Fibroblast of villous mesenchyme (primary cell): ENCODE measurements at regions not wholly inside any gene's neighbourhood (a gene's known extent, or its start where the extent isn't known, plus 50 kb on each side); places are given as distances from the start of the nearest gene placed in this dataset.
A peak's percentile ranks its signal among the peaks of the same experiment; 100 is the strongest.

Experiments
- DNase-seq: peaks from one replicate; pipeline ENCODE4 v3.0.0-alpha.2; 2010; ENCODE audit warnings: low read depth
- H3K4me3 ChIP-seq: 2 replicates; pipeline ENCODE4 v1.5.1; 2011; ENCODE audit warnings: low read depth, mild to moderate bottlenecking, low read length
- TF ChIP-seq, protein P1 (sequence below): IDR thresholded peaks from 2 replicates; pipeline ENCODE4 v1.5.1; 2012; ENCODE audit warnings: low read depth, mild to moderate bottlenecking, low read length; ENCODE audit not compliant: insufficient read depth

DNA sequence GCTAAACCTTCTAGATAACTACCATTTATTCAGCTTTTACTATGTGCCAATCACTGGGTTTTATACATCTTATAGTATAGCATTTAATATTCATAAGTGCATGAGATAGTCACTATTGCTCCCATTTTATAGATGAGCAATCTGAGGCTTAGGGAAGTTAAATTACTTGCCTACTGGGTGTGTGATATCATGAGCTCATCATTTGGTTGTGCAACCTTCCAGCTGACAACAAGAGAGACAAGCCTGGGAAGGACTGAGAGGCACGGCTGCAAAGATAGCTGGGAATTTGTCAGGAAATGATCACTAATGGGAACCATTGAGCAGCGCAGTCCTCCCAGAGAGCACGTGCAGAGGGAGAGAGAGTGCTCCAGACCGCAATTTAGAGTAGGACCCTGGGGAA lies 481.6 kb upstream of the KIF2A start:
- no peak overlapping the region for H3K4me3 ChIP-seq
- TF ChIP-seq, protein P1, sequence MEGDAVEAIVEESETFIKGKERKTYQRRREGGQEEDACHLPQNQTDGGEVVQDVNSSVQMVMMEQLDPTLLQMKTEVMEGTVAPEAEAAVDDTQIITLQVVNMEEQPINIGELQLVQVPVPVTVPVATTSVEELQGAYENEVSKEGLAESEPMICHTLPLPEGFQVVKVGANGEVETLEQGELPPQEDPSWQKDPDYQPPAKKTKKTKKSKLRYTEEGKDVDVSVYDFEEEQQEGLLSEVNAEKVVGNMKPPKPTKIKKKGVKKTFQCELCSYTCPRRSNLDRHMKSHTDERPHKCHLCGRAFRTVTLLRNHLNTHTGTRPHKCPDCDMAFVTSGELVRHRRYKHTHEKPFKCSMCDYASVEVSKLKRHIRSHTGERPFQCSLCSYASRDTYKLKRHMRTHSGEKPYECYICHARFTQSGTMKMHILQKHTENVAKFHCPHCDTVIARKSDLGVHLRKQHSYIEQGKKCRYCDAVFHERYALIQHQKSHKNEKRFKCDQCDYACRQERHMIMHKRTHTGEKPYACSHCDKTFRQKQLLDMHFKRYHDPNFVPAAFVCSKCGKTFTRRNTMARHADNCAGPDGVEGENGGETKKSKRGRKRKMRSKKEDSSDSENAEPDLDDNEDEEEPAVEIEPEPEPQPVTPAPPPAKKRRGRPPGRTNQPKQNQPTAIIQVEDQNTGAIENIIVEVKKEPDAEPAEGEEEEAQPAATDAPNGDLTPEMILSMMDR: no peak
- no peak for DNase-seq

GRCh38 chr5:61827445-61827975 lies 478.5 kb upstream of the KIF2A start:
- TF ChIP-seq, protein P1: no peak
- H3K4me3 ChIP-seq: no peak overlapping the region

DNA sequence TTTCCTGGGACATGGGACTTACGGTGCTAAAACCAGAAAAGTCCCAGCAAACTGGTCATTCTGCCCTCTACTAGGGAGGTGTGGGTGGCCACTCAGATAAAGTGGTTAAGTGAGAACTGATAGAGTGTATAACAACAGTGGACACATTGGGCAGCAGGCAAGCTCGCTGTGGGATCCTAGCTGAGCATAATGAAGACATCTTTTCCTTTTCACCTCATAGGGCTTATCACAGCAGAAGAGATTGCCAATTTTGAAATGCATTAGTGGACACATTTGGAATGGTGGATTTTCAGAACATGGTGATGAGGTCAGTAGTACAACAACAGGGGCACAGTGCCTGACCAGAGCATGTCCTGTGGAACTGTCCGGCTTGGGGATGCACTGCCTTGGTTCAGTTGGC lies 477.1 kb upstream of the KIF2A start:
- no peak overlapping the region for H3K4me3 ChIP-seq
- TF ChIP-seq, protein P1: no peak

More at GRCh38 chr5:61827445-61827975, 478.5 kb upstream of the KIF2A start:
- DNase-seq: peak; percentile 18

DNA sequence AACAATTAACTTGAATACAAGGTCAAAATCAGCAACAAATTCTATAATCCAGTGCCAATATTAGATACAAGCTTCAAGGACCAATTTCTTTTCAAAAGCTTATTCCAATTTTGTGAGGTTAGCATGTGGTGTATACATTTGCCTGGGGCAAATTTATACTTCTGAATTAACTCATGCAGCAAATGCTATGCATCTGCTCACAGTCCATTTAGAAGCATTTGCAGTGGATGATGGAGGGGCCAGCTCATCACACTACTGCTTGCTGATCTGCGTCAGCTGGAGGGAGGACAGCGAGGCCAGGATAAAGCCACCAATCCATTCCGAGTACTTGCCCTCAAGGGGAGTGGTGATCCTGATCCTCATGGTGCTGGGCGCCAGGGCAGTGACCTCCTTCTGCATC lies 474.3 kb upstream of the KIF2A start:
- TF ChIP-seq, protein P1: no peak
- DNase-seq: no peak
- H3K4me3 ChIP-seq: no peak overlapping the region

More for the DNA sequence above, 477.1 kb upstream of the KIF2A start:
- DNase-seq: no peak

DNA sequence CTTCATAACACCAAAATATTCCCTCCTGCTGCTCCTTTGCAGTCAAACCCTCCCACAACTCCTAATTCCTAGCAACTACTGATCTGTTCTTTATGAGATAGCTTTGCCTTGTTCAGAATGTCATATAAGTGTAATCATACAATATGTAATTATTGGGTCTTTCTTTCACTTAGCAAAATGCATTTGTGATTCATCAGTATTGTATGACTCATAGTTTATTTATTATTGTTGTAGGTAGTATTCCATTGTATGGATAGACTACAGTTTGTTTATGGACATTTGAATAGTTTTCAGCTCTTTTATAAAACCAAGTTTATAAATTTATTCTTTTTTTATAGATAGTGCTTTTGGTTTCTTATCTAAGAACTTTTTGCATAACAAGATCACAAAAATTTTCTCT lies 468.2 kb upstream of the KIF2A start:
- no peak for DNase-seq
- no peak overlapping the region for H3K4me3 ChIP-seq

GRCh38 chr5:61840361-61840760 lies 465.6 kb upstream of the KIF2A start:
- H3K4me3 ChIP-seq: no peak overlapping the region
- TF ChIP-seq, protein P1: no peak
- DNase-seq: no peak

More for the DNA sequence above, 468.2 kb upstream of the KIF2A start:
- TF ChIP-seq, protein P1: no peak

DNA sequence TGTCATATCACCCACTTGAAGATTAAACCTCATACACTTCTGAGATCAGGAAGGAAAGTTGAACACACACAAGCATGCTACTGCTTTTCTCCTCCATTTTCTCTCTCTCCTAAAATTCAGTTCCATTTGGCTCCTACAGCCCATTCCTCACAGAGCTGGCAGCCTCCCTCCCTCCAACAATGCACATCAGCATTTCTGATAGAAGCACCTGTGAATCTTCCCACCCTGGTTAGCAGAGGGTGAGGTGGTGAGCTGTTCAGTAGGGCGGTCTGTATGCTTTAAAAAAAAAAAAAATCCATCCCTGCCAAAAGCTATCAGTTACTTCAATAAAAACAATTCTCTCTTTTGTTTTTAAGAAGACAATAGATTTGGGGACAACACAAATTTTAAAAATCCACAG lies 463.2 kb upstream of the KIF2A start:
- DNase-seq: no peak

More for the DNA sequence above, 463.2 kb upstream of the KIF2A start:
- TF ChIP-seq, protein P1: no peak
- H3K4me3 ChIP-seq: no peak overlapping the region
